ENCODE measurements at regions not wholly inside any gene's neighbourhood (a gene's known extent, or its start where the extent isn't known, plus 50 kb on each side); places are given as distances from the start of the nearest gene placed in this dataset.
A peak's percentile ranks its signal among the peaks of the same experiment; 100 is the strongest.

DNA sequence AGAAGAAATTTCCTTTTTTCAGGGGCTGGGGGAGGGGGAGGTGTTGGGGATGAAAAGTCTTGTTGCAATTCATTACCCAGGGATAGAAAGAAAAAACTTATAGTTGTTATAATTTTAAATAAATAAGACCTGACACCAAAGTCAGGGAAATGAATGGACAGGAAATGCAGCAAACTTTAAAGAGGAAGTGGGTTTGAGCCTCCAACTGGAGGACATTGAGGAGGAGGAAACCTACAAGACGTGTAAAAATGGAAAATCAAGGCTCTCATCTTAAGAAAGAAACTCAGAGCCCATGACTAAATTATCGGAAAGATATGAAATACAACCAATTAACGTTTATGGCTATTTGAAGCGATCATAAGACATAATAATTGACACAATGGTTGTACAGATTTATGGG is 54.4 kb downstream of the NIBAN1 start:
- Histone ChIP-seq H3K27me3 (no peaks in the 10 kb centered on the region), H3K36me3 (no peaks in the 10 kb centered on the region), H3K4me3 (no peak overlapping the region), H3K27ac (no peak overlapping the region), H3K9me3 (no peaks in the 10 kb centered on the region), H3K4me1 (peaks cover 0 to 39% (median 5%) of the 10 kb centered on the region in 3 donors)
- TF ChIP-seq POLR2AphosphoS5 (IDR thresholded peaks at IDR 0.05) (no peak), POLR2A (IDR thresholded peaks at IDR 0.05) (no peak), EP300 (IDR thresholded peaks at IDR 0.05) (no peak)
- TF ChIP-seq, protein P1, sequence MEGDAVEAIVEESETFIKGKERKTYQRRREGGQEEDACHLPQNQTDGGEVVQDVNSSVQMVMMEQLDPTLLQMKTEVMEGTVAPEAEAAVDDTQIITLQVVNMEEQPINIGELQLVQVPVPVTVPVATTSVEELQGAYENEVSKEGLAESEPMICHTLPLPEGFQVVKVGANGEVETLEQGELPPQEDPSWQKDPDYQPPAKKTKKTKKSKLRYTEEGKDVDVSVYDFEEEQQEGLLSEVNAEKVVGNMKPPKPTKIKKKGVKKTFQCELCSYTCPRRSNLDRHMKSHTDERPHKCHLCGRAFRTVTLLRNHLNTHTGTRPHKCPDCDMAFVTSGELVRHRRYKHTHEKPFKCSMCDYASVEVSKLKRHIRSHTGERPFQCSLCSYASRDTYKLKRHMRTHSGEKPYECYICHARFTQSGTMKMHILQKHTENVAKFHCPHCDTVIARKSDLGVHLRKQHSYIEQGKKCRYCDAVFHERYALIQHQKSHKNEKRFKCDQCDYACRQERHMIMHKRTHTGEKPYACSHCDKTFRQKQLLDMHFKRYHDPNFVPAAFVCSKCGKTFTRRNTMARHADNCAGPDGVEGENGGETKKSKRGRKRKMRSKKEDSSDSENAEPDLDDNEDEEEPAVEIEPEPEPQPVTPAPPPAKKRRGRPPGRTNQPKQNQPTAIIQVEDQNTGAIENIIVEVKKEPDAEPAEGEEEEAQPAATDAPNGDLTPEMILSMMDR (IDR thresholded peaks at IDR 0.05): no peak
- 78 to 80% methylated on average over 4 of the region's 4 CpGs for WGBS, 2 donors (ENCODE audit: low coverage in 1 of 2)
- no peak for ATAC-seq

DNA sequence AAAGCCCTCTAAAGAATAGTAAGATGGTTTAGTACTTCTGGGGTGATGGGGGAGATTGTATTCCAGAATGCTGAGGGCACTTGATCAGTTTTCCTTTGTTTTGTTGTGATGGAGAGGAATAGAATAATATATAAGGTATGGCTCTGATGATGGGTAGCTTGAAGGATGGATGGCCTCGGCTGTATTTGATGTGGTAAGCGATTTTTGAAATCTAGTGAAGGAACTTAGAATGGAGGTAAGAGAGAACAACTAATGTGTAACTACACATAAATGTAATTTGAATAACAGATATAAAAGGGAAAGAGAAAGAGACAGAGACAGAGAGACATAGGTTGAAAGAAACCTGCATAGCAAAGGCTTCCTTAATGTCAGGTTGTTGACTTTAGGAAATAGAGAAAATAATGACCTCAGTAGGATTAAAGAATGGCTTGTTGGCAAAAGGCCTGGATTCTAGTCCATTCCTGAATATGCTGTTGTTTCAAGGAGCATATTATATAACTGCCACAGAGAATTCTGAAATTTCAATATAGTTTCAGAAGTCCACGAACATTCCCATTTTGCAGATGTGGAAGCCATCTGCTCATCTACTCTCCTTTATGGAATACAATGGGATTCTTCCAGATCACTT is 58.7 kb downstream of the NIBAN1 start:
- Histone ChIP-seq H3K4me1 (peaks cover 9 to 82% (median 13%) of the 10 kb centered on the region in 3 donors), H3K27ac (peak overlapping the region in 3 of 4 donors; percentile 56 to 68 (median 66)), H3K9me3 (no peaks in the 10 kb centered on the region), H3K27me3 (no peaks in the 10 kb centered on the region), H3K4me3 (no peak overlapping the region), H3K36me3 (no peaks in the 10 kb centered on the region)
- TF ChIP-seq POLR2A (IDR thresholded peaks at IDR 0.05): no peak
- TF ChIP-seq, protein P1 (IDR thresholded peaks at IDR 0.05): no peak
- TF ChIP-seq EP300 (IDR thresholded peaks at IDR 0.05): no peak
- no peak for TF ChIP-seq POLR2AphosphoS5 (IDR thresholded peaks at IDR 0.05)
- WGBS, 2 donors (ENCODE audit: low coverage in 1 of 2): 66 to 79% methylated on average over 3 of the region's 3 CpGs
- ATAC-seq: no peak

DNA sequence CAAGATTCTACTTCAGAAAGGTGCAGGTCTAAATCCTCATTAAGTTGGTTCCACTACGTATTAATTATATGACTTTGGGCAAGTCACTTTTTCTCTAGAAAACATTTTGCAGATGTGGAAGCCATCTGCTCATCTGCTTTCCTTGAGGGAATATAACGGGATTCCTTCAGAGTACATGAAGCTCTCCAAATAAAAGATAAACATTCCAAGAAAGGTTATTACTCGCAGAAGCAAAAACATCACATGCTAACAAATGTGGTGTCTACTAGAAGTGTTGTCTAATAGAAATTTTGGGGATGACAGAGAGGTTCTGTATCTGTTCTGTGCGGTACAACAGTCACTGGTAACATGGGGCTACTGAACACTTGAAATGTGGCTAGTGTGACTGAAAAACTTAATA is 60.2 kb downstream of the NIBAN1 start:
- ATAC-seq: peak; percentile 22
- peak overlapping the region; percentile 23 to 68 (median 61) for H3K27ac ChIP-seq
- 39 to 41% methylated on average over 4 of the region's 4 CpGs for WGBS, 2 donors (ENCODE audit: low coverage in 1 of 2)

DNA sequence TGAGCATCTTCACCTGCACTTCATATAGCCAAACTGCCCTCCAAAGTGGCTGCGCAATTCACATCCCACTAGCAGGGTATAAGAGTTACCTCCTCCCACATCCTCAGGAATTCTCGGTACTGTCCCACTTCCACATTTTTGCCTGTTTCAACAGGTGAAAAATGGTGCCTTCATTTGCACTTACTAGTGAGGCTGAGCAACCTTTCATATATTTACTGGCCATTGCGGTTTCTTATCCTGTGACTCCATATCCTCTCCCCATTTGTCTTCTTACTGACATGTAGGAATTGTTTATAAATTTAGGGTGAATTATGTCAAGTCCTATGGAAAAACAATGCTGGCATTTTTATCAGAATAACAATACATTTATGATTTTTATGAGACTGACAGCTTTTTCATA is 61.9 kb downstream of the NIBAN1 start:
- H3K36me3 ChIP-seq: no peaks in the 10 kb centered on the region
- peaks cover 13 to 95% (median 22%) of the 10 kb centered on the region in 3 donors for H3K4me1 ChIP-seq
- no peaks in the 10 kb centered on the region for H3K9me3 ChIP-seq
- H3K27ac ChIP-seq: peak overlapping the region in 1 of 4 donors; percentile 18
- no peak for TF ChIP-seq EP300 (IDR thresholded peaks at IDR 0.05)
- TF ChIP-seq, protein P1 (IDR thresholded peaks at IDR 0.05): no peak
- no peak for TF ChIP-seq POLR2A (IDR thresholded peaks at IDR 0.05)
- no peak for TF ChIP-seq POLR2AphosphoS5 (IDR thresholded peaks at IDR 0.05)
- 86% methylated on average over 3 of the region's 3 CpGs for WGBS, 2 donors (ENCODE audit: low coverage in 1 of 2)
- H3K27me3 ChIP-seq: no peaks in the 10 kb centered on the region
- no peak for ATAC-seq
- H3K4me3 ChIP-seq: no peak overlapping the region

More for the DNA sequence above, 60.2 kb downstream of the NIBAN1 start:
- H3K36me3 ChIP-seq: no peaks in the 10 kb centered on the region
- no peak for TF ChIP-seq POLR2A (IDR thresholded peaks at IDR 0.05)
- TF ChIP-seq POLR2AphosphoS5 (IDR thresholded peaks at IDR 0.05): no peak
- TF ChIP-seq, protein P1 (IDR thresholded peaks at IDR 0.05): no peak
- no peak for TF ChIP-seq EP300 (IDR thresholded peaks at IDR 0.05)
- H3K27me3 ChIP-seq: no peaks in the 10 kb centered on the region
- no peaks in the 10 kb centered on the region for H3K9me3 ChIP-seq
- peaks cover 13 to 87% (median 16%) of the 10 kb centered on the region in 3 donors for H3K4me1 ChIP-seq
- no peak overlapping the region for H3K4me3 ChIP-seq

DNA sequence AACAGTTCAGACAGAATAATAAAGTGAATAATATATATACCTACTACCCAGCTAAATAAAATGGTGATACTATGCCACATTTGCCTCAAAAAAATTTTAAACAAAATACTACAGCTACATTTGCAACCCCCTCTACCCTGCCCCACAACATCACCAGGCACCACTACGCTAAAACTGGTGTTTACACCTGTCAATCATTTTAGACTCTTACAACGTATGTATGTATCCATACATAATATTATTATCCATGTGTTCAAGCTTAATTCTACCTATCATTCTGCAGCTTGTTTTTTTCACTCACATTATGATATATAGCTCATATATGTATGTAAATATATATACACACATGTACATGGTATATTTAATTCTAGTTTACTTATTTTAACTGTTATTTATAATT is 62.5 kb downstream of the NIBAN1 start:
- Histone ChIP-seq H3K27ac (peak overlapping the region in 2 of 4 donors; percentile 14 to 66), H3K4me3 (no peak overlapping the region), H3K36me3 (no peaks in the 10 kb centered on the region), H3K4me1 (peaks cover 13 to 100% (median 25%) of the 10 kb centered on the region in 3 donors), H3K9me3 (no peaks in the 10 kb centered on the region), H3K27me3 (no peaks in the 10 kb centered on the region)
- ATAC-seq: no peak
- TF ChIP-seq EP300 (IDR thresholded peaks at IDR 0.05) (no peak), POLR2AphosphoS5 (IDR thresholded peaks at IDR 0.05) (no peak), POLR2A (IDR thresholded peaks at IDR 0.05) (no peak)
- TF ChIP-seq, protein P1 (IDR thresholded peaks at IDR 0.05): no peak
- WGBS, 2 donors (ENCODE audit: low coverage in 1 of 2): 93% methylated on average over 2 of the region's 2 CpGs

All from gastroesophageal sphincter (tissue), 4 donors.